ENCODE measurements at regions not wholly inside any gene's neighbourhood (a gene's known extent, or its start where the extent isn't known, plus 50 kb on each side); places are given as distances from the start of the nearest gene placed in this dataset.

- H3K4me3 ChIP-seq, result no peak overlapping the region
- TF ChIP-seq POLR2A (IDR thresholded peaks at IDR 0.05) (no peak), CTCF (IDR thresholded peaks at IDR 0.05) (no peak)
- H3K27ac ChIP-seq, result no peak overlapping the region
- H3K36me3 ChIP-seq (replicated peaks in 1 of 2), result no peaks in the 10 kb centered on the region
- H3K4me1 ChIP-seq (replicated peaks in 1 of 2), result no peaks in the 10 kb centered on the region
- H3K27me3 ChIP-seq, result no peaks in the 10 kb centered on the region
- DNase-seq, result no peak
- intact Hi-C loops (cut with DNase I), result no loop called here
- no peaks in the 10 kb centered on the region for H3K9me3 ChIP-seq (replicated peaks in 1 of 3)
Measured at GRCh38 chr4:81963763-81964020, 410.1 kb downstream of the HNRNPD start.

- no peak overlapping the region for H3K27ac ChIP-seq
- DNase-seq, result no peak
- 90 to 97% (median 95%) methylated on average over 1 of the region's 1 CpG for WGBS, 4 donors
- intact Hi-C loops (cut with DNase I), result no loop called here
- H3K4me3 ChIP-seq, result no peak overlapping the region
- no peaks in the 10 kb centered on the region for H3K36me3 ChIP-seq (replicated peaks in 1 of 2)
- no peak for TF ChIP-seq CTCF (IDR thresholded peaks at IDR 0.05)
- no peak for TF ChIP-seq POLR2A (IDR thresholded peaks at IDR 0.05)
- H3K9me3 ChIP-seq (replicated peaks in 1 of 3), result no peaks in the 10 kb centered on the region
- no peaks in the 10 kb centered on the region for H3K27me3 ChIP-seq
- H3K4me1 ChIP-seq (replicated peaks in 1 of 2), result no peaks in the 10 kb centered on the region
Measured at GRCh38 chr4:81963015-81963762, 410.6 kb downstream of the HNRNPD start.

- Histone ChIP-seq H3K9me3 (replicated peaks in 1 of 3) (no peaks in the 10 kb centered on the region), H3K27me3 (no peaks in the 10 kb centered on the region), H3K36me3 (replicated peaks in 1 of 2) (no peaks in the 10 kb centered on the region), H3K4me1 (replicated peaks in 1 of 2) (no peaks in the 10 kb centered on the region), H3K4me3 (no peak overlapping the region), H3K27ac (no peak overlapping the region)
- intact Hi-C loops (cut with DNase I), result no loop called here
- 39 to 47% (median 43%) methylated on average over 4 of the region's 4 CpGs for WGBS, 4 donors
- no peak for DNase-seq
- TF ChIP-seq POLR2A (IDR thresholded peaks at IDR 0.05), result no peak
Measured at GRCh38 chr4:81960961-81961360, 412.8 kb downstream of the HNRNPD start.

GRCh38 chr4:81954271-81954670 is 419.5 kb downstream of the HNRNPD start:
- intact Hi-C loops (cut with DNase I), result no loop called here
- H3K4me1 ChIP-seq (replicated peaks in 1 of 2), result no peaks in the 10 kb centered on the region
- no peaks in the 10 kb centered on the region for H3K9me3 ChIP-seq (replicated peaks in 1 of 3)
- 36 to 58% (median 47%) methylated on average over 3 of the region's 3 CpGs for WGBS, 4 donors
- H3K27me3 ChIP-seq, result no peaks in the 10 kb centered on the region
- no peak overlapping the region for H3K27ac ChIP-seq
- H3K4me3 ChIP-seq, result no peak overlapping the region
- TF ChIP-seq CTCF (IDR thresholded peaks at IDR 0.05), result no peak
- no peak for TF ChIP-seq POLR2A (IDR thresholded peaks at IDR 0.05)
- DNase-seq, result no peak
- H3K36me3 ChIP-seq (replicated peaks in 1 of 2), result no peaks in the 10 kb centered on the region

GRCh38 chr4:81951891-81952455 is 421.8 kb downstream of the HNRNPD start:
- Histone ChIP-seq H3K4me1 (replicated peaks in 1 of 2) (no peaks in the 10 kb centered on the region), H3K27me3 (no peaks in the 10 kb centered on the region), H3K27ac (no peak overlapping the region), H3K9me3 (replicated peaks in 1 of 3) (no peaks in the 10 kb centered on the region), H3K4me3 (no peak overlapping the region), H3K36me3 (replicated peaks in 1 of 2) (no peaks in the 10 kb centered on the region)
- intact Hi-C loops (cut with DNase I), result no loop called here
- no peak for DNase-seq
- TF ChIP-seq CTCF (IDR thresholded peaks at IDR 0.05), result no peak
- no peak for TF ChIP-seq POLR2A (IDR thresholded peaks at IDR 0.05)
- 77 to 92% (median 84%) methylated on average over 3 of the region's 3 CpGs for WGBS, 4 donors
